ENCODE measurements at regions not wholly inside any gene's neighbourhood (a gene's known extent, or its start where the extent isn't known, plus 50 kb on each side); places are given as distances from the start of the nearest gene placed in this dataset.
"Not testable (repeated sequence)": the region's sequence is repeated elsewhere in the genome, so short reads cannot be mapped to it uniquely, and the experiment has no call there.

DNA sequence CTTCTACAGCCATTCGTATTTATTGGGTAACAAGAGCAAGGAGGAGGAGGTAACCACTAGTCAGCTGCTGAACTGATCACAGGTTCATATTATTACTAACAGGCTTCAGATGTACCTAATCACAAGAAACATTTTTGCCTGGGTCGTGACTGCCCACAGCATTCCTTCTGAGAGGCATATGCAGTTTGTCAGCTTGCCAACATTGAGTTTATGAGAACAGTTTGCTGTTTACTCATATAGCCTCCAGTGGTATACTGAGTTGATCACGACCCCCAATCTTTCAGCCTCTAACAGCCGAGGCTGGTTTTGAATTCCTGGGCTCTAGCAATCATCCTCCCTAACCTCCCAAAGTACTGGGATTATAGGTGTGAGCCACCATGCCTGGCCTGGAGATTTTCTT lies 693.6 kb downstream of the TLE1 start:
- TF ChIP-seq Cebpa-rat (IDR thresholded peaks at IDR 0.05) = no peak
- no peak overlapping the region for H3K4me2 ChIP-seq
- H3K9me3 ChIP-seq = 0 out of 2 replicates have a peak, but pooled peaks cover 6% of the 10 kb centered on the region
- no peak overlapping the region for H3K4me3 ChIP-seq
- peaks cover 9% of the 10 kb centered on the region; the same call in 1 of the 2 replicates for H3K4me1 ChIP-seq
- no peak overlapping the region for H3K27ac ChIP-seq
- H3K9ac ChIP-seq = no peak overlapping the region
- no peaks in the 10 kb centered on the region for H3K36me3 ChIP-seq
- no peaks in the 10 kb centered on the region for H4K20me1 ChIP-seq
- no peaks in the 10 kb centered on the region for H3K27me3 ChIP-seq

GRCh38 chr9:80994892-80995291 lies 694.5 kb downstream of the TLE1 start:
- Histone ChIP-seq H3K9ac (no peak overlapping the region), H4K20me1 (no peaks in the 10 kb centered on the region), H3K27me3 (no peaks in the 10 kb centered on the region), H3K36me3 (no peaks in the 10 kb centered on the region), H3K9me3 (0 out of 2 replicates have a peak, but pooled peaks cover 2% of the 10 kb centered on the region), H3K4me1 (peaks cover 9% of the 10 kb centered on the region; the same call in 1 of the 2 replicates), H3K4me3 (no peak overlapping the region), H3K4me2 (no peak overlapping the region), H3K27ac (no peak overlapping the region)
- TF ChIP-seq Cebpa-rat (IDR thresholded peaks at IDR 0.05) = no peak

- not testable (repeated sequence) for H3K27me3 ChIP-seq, H3K9ac ChIP-seq, H3K9me3 ChIP-seq, H3K4me1 ChIP-seq, H3K36me3 ChIP-seq, H3K4me2 ChIP-seq, H4K20me1 ChIP-seq, H3K4me3 ChIP-seq, H3K27ac ChIP-seq
Measured at GRCh38 chr9:80985595-80985994, 703.8 kb downstream of the TLE1 start.

GRCh38 chr9:80976403-80976802 lies 712.9 kb downstream of the TLE1 start:
- Histone ChIP-seq H3K4me2 (no peak overlapping the region), H3K4me3 (no peak overlapping the region), H3K4me1 (no peaks in the 10 kb centered on the region), H3K27ac (no peak overlapping the region), H3K9ac (no peak overlapping the region), H3K36me3 (no peaks in the 10 kb centered on the region), H3K27me3 (no peaks in the 10 kb centered on the region), H4K20me1 (no peaks in the 10 kb centered on the region), H3K9me3 (peaks cover 15% of the 10 kb centered on the region; the same call in 1 of the 2 replicates)
- TF ChIP-seq Cebpa-rat (IDR thresholded peaks at IDR 0.05) = no peak

DNA sequence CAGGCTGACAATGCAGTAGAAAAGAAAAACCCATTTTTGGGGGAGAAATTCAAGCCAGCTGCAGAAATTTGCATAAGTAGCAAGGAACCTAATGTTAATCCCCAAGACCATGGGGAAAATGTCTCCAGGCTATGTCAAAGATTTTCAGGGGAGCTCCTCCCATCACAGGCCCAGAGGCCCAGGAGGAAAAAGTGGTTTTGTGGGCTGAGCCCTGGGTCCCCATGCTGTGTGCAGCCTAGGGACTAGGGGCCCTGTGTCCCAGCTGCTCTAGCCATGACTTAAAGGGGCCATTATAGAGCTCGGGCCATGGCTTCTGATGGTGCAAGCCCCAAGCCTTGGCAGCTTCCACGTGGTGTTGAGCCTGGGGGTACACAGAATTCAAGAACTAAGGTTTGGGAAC lies 719.0 kb downstream of the TLE1 start:
- not testable (repeated sequence) for H3K4me1 ChIP-seq, H3K36me3 ChIP-seq, H3K9ac ChIP-seq, H4K20me1 ChIP-seq, H3K4me3 ChIP-seq, H3K4me2 ChIP-seq, H3K27me3 ChIP-seq, H3K27ac ChIP-seq
- peaks cover 20% of the 10 kb centered on the region for H3K9me3 ChIP-seq

- no peak for TF ChIP-seq Cebpa-rat (IDR thresholded peaks at IDR 0.05)
- no peaks in the 10 kb centered on the region for H3K27me3 ChIP-seq
Measured at GRCh38 chr9:80968611-80969010, 720.7 kb downstream of the TLE1 start.

DNA sequence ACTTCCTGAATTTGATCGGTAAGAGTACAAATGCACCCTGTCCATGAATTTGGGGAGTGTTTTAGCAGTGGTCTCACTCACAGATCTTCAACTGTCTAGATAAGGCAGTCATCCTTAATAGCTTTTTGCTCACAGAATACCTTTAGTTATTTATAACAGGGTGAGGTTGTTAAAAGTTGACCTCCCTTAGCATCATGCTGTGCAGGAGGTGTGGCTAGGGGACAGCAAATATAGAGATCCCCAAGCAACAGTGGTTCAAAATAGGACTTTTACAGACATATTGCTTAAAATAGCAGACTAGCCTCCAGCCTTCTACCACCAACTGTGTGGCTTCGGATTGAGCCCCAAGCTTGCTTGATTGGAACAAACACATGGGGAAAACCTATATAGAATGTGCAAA lies 724.4 kb downstream of the TLE1 start:
- H3K4me2 ChIP-seq = no peak overlapping the region
- no peak overlapping the region for H3K4me3 ChIP-seq
- H3K27me3 ChIP-seq = no peaks in the 10 kb centered on the region
- H3K4me1 ChIP-seq = peaks cover 12% of the 10 kb centered on the region
- no peaks in the 10 kb centered on the region for H3K36me3 ChIP-seq
- H3K27ac ChIP-seq = no peak overlapping the region
- H3K9ac ChIP-seq = no peak overlapping the region
- H3K9me3 ChIP-seq = peaks cover 3% of the 10 kb centered on the region
- no peaks in the 10 kb centered on the region for H4K20me1 ChIP-seq
- TF ChIP-seq Cebpa-rat (IDR thresholded peaks at IDR 0.05) = no peak

More at GRCh38 chr9:80968611-80969010, 720.7 kb downstream of the TLE1 start:
- Histone ChIP-seq H3K27ac (no peak overlapping the region), H3K4me3 (no peak overlapping the region), H3K9me3 (peaks cover 20% of the 10 kb centered on the region), H3K9ac (no peak overlapping the region), H4K20me1 (no peaks in the 10 kb centered on the region), H3K36me3 (no peaks in the 10 kb centered on the region), H3K4me1 (peaks cover 12% of the 10 kb centered on the region), H3K4me2 (no peak overlapping the region)

GRCh38 chr9:80964374-80964773 lies 725.0 kb downstream of the TLE1 start:
- H3K9ac ChIP-seq = no peak overlapping the region
- no peak overlapping the region for H3K4me3 ChIP-seq
- no peaks in the 10 kb centered on the region for H3K36me3 ChIP-seq
- no peaks in the 10 kb centered on the region for H3K27me3 ChIP-seq
- H3K9me3 ChIP-seq = no peaks in the 10 kb centered on the region
- no peak overlapping the region for H3K4me2 ChIP-seq
- TF ChIP-seq Cebpa-rat (IDR thresholded peaks at IDR 0.05) = no peak
- H3K4me1 ChIP-seq = peaks cover 12% of the 10 kb centered on the region
- no peak overlapping the region for H3K27ac ChIP-seq
- no peaks in the 10 kb centered on the region for H4K20me1 ChIP-seq

GRCh38 chr9:80957801-80958200 lies 731.5 kb downstream of the TLE1 start:
- Histone ChIP-seq H4K20me1 (no peaks in the 10 kb centered on the region), H3K4me2 (no peak overlapping the region), H3K27me3 (no peaks in the 10 kb centered on the region), H3K4me1 (no peaks in the 10 kb centered on the region), H3K9ac (no peak overlapping the region), H3K36me3 (no peaks in the 10 kb centered on the region), H3K9me3 (no peaks in the 10 kb centered on the region), H3K4me3 (no peak overlapping the region), H3K27ac (no peak overlapping the region)
- no peak for TF ChIP-seq Cebpa-rat (IDR thresholded peaks at IDR 0.05)

DNA sequence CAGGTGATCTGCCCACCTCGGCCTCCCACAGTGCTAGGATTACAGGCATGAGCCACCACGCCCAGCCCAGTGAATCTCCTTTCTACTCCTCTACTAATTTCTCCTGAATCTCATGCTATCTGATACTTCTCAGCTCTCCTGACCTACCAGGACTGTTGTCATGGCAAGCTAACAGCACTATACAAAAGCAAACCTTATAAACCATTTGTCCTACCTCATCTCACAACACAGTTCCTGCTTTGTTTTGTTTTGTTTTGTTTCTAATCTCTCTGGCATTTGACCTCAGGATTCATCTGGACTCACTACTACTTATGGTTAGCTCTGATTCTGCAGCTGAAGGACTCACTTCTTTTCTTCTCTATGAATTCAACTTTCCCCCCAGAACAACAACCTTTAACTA lies 734.8 kb downstream of the TLE1 start:
- no peaks in the 10 kb centered on the region for H3K36me3 ChIP-seq
- no peak for TF ChIP-seq Cebpa-rat (IDR thresholded peaks at IDR 0.05)
- H3K4me2 ChIP-seq = no peak overlapping the region
- H3K4me1 ChIP-seq = no peaks in the 10 kb centered on the region
- H4K20me1 ChIP-seq = no peaks in the 10 kb centered on the region
- no peak overlapping the region for H3K9ac ChIP-seq
- H3K27me3 ChIP-seq = no peaks in the 10 kb centered on the region
- H3K9me3 ChIP-seq = no peaks in the 10 kb centered on the region
- H3K27ac ChIP-seq = no peak overlapping the region
- H3K4me3 ChIP-seq = no peak overlapping the region

GRCh38 chr9:80952363-80952922 lies 736.9 kb downstream of the TLE1 start:
- Histone ChIP-seq H4K20me1 (no peaks in the 10 kb centered on the region), H3K27ac (no peak overlapping the region)
- no peak for TF ChIP-seq Cebpa-rat (IDR thresholded peaks at IDR 0.05)

More at GRCh38 chr9:80952363-80952922, 736.9 kb downstream of the TLE1 start:
- Histone ChIP-seq H3K4me1 (peaks cover 15% of the 10 kb centered on the region), H3K4me2 (no peak overlapping the region), H3K9ac (no peak overlapping the region), H3K4me3 (no peak overlapping the region), H3K36me3 (no peaks in the 10 kb centered on the region), H3K9me3 (no peaks in the 10 kb centered on the region), H3K27me3 (no peaks in the 10 kb centered on the region)

Data from BLaER1 (cell line).